GM19025 (cell line): ENCODE measurements at regions not wholly inside any gene's neighbourhood (a gene's known extent, or its start where the extent isn't known, plus 50 kb on each side); places are given as distances from the start of the nearest gene placed in this dataset.
"Not testable (repeated sequence)": the region's sequence is repeated elsewhere in the genome, so short reads cannot be mapped to it uniquely, and the experiment has no call there.

ENCODE experiments used
- ATAC-seq: cut with Tn5 transposase; IDR thresholded peaks from one replicate; pipeline ENCODE4 v1.9.1; 2021; ENCODE audit warnings: mild to moderate bottlenecking, low read depth, moderate library complexity; ENCODE audit not compliant: unreplicated experiment

- no peak for ATAC-seq
These were observed 197.1 kb upstream of the C2CD4B start for GRCh38 chr15:62362144-62362543.

GRCh38 chr15:62362608-62363007, 197.5 kb upstream of the C2CD4B start:
- ATAC-seq: no peak

GRCh38 chr15:62363913-62364312, 198.8 kb upstream of the C2CD4B start:
- ATAC-seq: no peak

GRCh38 chr15:62365795-62366442, 200.8 kb upstream of the C2CD4B start:
- ATAC-seq: no peak

- ATAC-seq: no peak
These were observed 204.4 kb upstream of the C2CD4B start for GRCh38 chr15:62369454-62369853.

GRCh38 chr15:62371683-62372082, 206.6 kb upstream of the C2CD4B start:
- ATAC-seq: not testable (repeated sequence)

- ATAC-seq: no peak
These were observed 212.8 kb upstream of the C2CD4B start for GRCh38 chr15:62377736-62378480.

- ATAC-seq: no peak
These were observed 213.8 kb upstream of the C2CD4B start for GRCh38 chr15:62378772-62379498.

- ATAC-seq: no peak
These were observed 214.9 kb upstream of the C2CD4B start for GRCh38 chr15:62380011-62380410.

- no peak for ATAC-seq
These were observed 217.0 kb upstream of the C2CD4B start for GRCh38 chr15:62382046-62382445.

- peak; percentile 85 for ATAC-seq
These were observed 225.1 kb upstream of the C2CD4B start, which contains the start of gene TLN2 for GRCh38 chr15:62389885-62390790. Gene TLN2, plus strand, starts transcription at chr15:62390550.

GRCh38 chr15:62390791-62391640, 225.9 kb upstream of the C2CD4B start:
- ATAC-seq: no peak

- ATAC-seq: no peak
These were observed 226.7 kb upstream of the C2CD4B start for GRCh38 chr15:62391641-62392262.

GRCh38 chr15:62392376-62392775, 227.3 kb upstream of the C2CD4B start:
- ATAC-seq: no peak

- no peak for ATAC-seq
These were observed 228.1 kb upstream of the C2CD4B start for GRCh38 chr15:62393196-62393595.

- ATAC-seq: no peak
These were observed 229.0 kb upstream of the C2CD4B start for GRCh38 chr15:62394079-62394478.

- ATAC-seq: no peak
These were observed 235.7 kb upstream of the C2CD4B start for GRCh38 chr15:62400778-62401177.

GRCh38 chr15:62402687-62403086, 237.6 kb upstream of the C2CD4B start:
- no peak for ATAC-seq

- ATAC-seq: no peak
These were observed 238.2 kb upstream of the C2CD4B start for GRCh38 chr15:62403164-62403809.
